Nephron progenitor cell (in vitro differentiated cells): ENCODE measurements at regions not wholly inside any gene's neighbourhood (a gene's known extent, or its start where the extent isn't known, plus 50 kb on each side); places are given as distances from the start of the nearest gene placed in this dataset.
A peak's percentile ranks its signal among the peaks of the same experiment; 100 is the strongest.

Experiments
- DNase-seq: peaks from one replicate; pipeline ENCODE4 v3.0.0; 2021
- H3K27ac Mint-ChIP-seq: 2 replicates; pipeline ENCODE4 v1.8.0; 2021; ENCODE audit warnings: mild to moderate bottlenecking, moderate library complexity, mixed read lengths
- H3K27me3 Mint-ChIP-seq: 2 replicates; pipeline ENCODE4 v1.8.0; 2021; ENCODE audit warnings: mild to moderate bottlenecking, low read depth, mixed read lengths; ENCODE audit not compliant: poor library complexity
- H3K36me3 Mint-ChIP-seq: 2 replicates; pipeline ENCODE4 v1.8.0; 2021; ENCODE audit warnings: low read depth, mixed read lengths
- H3K4me1 Mint-ChIP-seq: 2 replicates; pipeline ENCODE4 v1.8.0; 2021; ENCODE audit warnings: mixed read lengths
- H3K4me3 Mint-ChIP-seq: 2 replicates; pipeline ENCODE4 v1.8.0; 2021; ENCODE audit warnings: mild to moderate bottlenecking, moderate library complexity, mixed read lengths
- H3K9me3 Mint-ChIP-seq: 2 replicates; pipeline ENCODE4 v1.8.0; 2021; ENCODE audit warnings: mild to moderate bottlenecking, moderate library complexity, mixed read lengths
- CTCF ChIP-seq: fragments of 200-600 bp; sonication (generic); IDR thresholded peaks from 2 replicates; pipeline ENCODE4 v1.5.0; 2021; ENCODE audit warnings: antibody characterized with exemption

- H3K27me3 Mint-ChIP-seq, result no peaks in the 10 kb centered on the region
- H3K27ac Mint-ChIP-seq, result no peak overlapping the region
- no peaks in the 10 kb centered on the region for H3K9me3 Mint-ChIP-seq
- H3K4me1 Mint-ChIP-seq, result peaks cover 19% of the 10 kb centered on the region
- H3K36me3 Mint-ChIP-seq, result no peaks in the 10 kb centered on the region
- TF ChIP-seq CTCF, result peak; percentile 22
- peak; percentile 35 for DNase-seq
- no peak overlapping the region for H3K4me3 Mint-ChIP-seq
Observed at GRCh38 chr9:19517202-19517942, 108.6 kb downstream of the ACER2 start.

- no peaks in the 10 kb centered on the region for H3K27me3 Mint-ChIP-seq
- TF ChIP-seq CTCF, result no peak
- H3K27ac Mint-ChIP-seq, result no peak overlapping the region
- H3K4me3 Mint-ChIP-seq, result no peak overlapping the region
- H3K9me3 Mint-ChIP-seq, result no peaks in the 10 kb centered on the region
- H3K4me1 Mint-ChIP-seq, result peaks cover 26% of the 10 kb centered on the region
- no peaks in the 10 kb centered on the region for H3K36me3 Mint-ChIP-seq
- DNase-seq, result no peak
Observed at GRCh38 chr9:19516348-19516747, 107.5 kb downstream of the ACER2 start.

- Mint-ChIP-seq H3K4me1 (peaks cover 26% of the 10 kb centered on the region), H3K4me3 (no peak overlapping the region), H3K9me3 (no peaks in the 10 kb centered on the region), H3K27ac (no peak overlapping the region), H3K27me3 (no peaks in the 10 kb centered on the region), H3K36me3 (no peaks in the 10 kb centered on the region)
- TF ChIP-seq CTCF, result no peak
- DNase-seq, result no peak
Observed at GRCh38 chr9:19513671-19514275, 105.0 kb downstream of the ACER2 start.

GRCh38 chr9:19512103-19512832, 103.5 kb downstream of the ACER2 start:
- H3K4me3 Mint-ChIP-seq, result no peak overlapping the region
- no peak overlapping the region for H3K27ac Mint-ChIP-seq
- TF ChIP-seq CTCF, result no peak
- DNase-seq, result no peak
- H3K9me3 Mint-ChIP-seq, result no peaks in the 10 kb centered on the region
- H3K4me1 Mint-ChIP-seq, result peaks cover 26% of the 10 kb centered on the region
- H3K27me3 Mint-ChIP-seq, result no peaks in the 10 kb centered on the region
- H3K36me3 Mint-ChIP-seq, result no peaks in the 10 kb centered on the region

GRCh38 chr9:19511694-19512093, 102.9 kb downstream of the ACER2 start:
- Mint-ChIP-seq H3K4me3 (no peak overlapping the region), H3K36me3 (no peaks in the 10 kb centered on the region)

More at GRCh38 chr9:19511694-19512093, 102.9 kb downstream of the ACER2 start:
- no peak for TF ChIP-seq CTCF
- H3K27me3 Mint-ChIP-seq, result no peaks in the 10 kb centered on the region
- no peak for DNase-seq
- H3K4me1 Mint-ChIP-seq, result peaks cover 26% of the 10 kb centered on the region
- no peaks in the 10 kb centered on the region for H3K9me3 Mint-ChIP-seq
- no peak overlapping the region for H3K27ac Mint-ChIP-seq
